ENCODE measurements at regions not wholly inside any gene's neighbourhood (a gene's known extent, or its start where the extent isn't known, plus 50 kb on each side); places are given as distances from the start of the nearest gene placed in this dataset.

DNA sequence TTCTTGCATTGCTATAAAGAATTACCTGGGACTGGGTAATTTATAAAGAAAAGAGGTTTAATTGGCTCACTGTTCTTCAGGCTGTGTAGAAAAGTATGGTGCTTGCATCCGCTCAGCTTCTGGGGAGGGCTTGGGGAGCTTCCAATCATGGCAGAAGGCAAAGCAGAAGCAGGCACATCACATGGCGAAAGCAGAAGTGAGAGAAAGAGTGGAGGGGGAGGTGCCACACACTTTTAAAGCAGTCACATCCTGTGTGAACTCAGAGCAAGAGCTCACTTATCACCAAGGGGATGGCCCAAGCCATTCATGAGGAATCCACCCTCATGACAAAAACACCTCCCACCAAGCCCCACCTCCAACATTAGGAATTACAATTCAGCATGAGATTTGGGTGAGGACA is 303.5 kb downstream of the OTUD1 start:
- TF ChIP-seq EZH2 (IDR thresholded peaks at IDR 0.05; ENCODE audit: low read length, unreplicated experiment) = no peak
- TF ChIP-seq CTCF (conservative IDR thresholded peaks at IDR 0.05; ENCODE audit: low read depth, low read length) = no peak
